ENCODE measurements at regions not wholly inside any gene's neighbourhood (a gene's known extent, or its start where the extent isn't known, plus 50 kb on each side); places are given as distances from the start of the nearest gene placed in this dataset.

DNA sequence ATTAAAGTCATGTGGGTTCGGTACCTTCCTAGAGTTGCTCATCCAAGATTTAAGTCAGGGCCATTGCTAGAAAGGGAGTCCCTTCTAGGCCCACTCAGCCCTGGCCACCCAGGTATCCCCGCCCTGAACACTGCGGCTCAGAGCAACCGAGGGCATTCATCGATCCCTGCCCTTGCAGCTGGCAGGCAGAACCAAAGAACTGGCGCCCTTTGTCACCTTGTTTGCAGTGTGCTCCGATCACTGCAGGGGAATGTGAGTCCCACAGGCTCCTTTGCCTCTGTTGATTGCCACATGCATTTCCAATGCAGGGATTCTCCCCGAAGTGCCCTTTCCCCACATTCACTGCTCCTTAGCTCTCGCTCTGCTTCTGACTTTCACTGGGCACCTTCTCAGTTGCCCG lies 108.5 kb downstream of the CMPK2 start:
- Histone ChIP-seq H3K27ac (no peak overlapping the region), H3K27me3 (no peaks in the 10 kb centered on the region), H3K4me1 (no peaks in the 10 kb centered on the region), H3K9me3 (no peaks in the 10 kb centered on the region), H3K4me3 (no peak overlapping the region), H3K36me3 (no peaks in the 10 kb centered on the region)
- DNase-seq, result no peak
- TF ChIP-seq, protein P1, sequence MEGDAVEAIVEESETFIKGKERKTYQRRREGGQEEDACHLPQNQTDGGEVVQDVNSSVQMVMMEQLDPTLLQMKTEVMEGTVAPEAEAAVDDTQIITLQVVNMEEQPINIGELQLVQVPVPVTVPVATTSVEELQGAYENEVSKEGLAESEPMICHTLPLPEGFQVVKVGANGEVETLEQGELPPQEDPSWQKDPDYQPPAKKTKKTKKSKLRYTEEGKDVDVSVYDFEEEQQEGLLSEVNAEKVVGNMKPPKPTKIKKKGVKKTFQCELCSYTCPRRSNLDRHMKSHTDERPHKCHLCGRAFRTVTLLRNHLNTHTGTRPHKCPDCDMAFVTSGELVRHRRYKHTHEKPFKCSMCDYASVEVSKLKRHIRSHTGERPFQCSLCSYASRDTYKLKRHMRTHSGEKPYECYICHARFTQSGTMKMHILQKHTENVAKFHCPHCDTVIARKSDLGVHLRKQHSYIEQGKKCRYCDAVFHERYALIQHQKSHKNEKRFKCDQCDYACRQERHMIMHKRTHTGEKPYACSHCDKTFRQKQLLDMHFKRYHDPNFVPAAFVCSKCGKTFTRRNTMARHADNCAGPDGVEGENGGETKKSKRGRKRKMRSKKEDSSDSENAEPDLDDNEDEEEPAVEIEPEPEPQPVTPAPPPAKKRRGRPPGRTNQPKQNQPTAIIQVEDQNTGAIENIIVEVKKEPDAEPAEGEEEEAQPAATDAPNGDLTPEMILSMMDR (IDR thresholded peaks at IDR 0.05), result no peak
- TF ChIP-seq POLR2A (IDR thresholded peaks at IDR 0.05), result no peak

DNA sequence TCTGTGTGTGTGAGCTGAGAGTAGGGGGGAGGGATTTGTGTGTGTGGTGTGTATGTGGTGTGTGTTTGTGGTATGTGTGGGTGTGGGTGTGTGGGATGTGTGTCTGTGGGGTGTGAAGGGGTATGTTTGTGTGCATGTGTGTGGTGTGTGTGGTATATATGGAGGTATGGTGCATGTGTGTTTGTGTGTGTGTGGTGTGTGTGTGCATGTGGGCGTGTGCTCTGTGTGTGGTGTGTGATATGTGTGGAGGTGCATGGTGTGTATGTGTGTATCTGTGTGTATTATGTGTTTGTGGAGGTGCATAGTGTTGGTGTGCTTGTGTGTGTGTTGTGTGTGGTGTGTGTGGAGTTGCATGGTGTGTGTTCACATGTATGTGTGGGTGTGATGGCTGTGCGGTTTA lies 106.0 kb downstream of the CMPK2 start:
- DNase-seq, result no peak
- Histone ChIP-seq H3K36me3 (no peaks in the 10 kb centered on the region), H3K4me1 (no peaks in the 10 kb centered on the region), H3K27ac (no peak overlapping the region), H3K9me3 (no peaks in the 10 kb centered on the region), H3K27me3 (no peaks in the 10 kb centered on the region), H3K4me3 (no peak overlapping the region)
- TF ChIP-seq, protein P1 (IDR thresholded peaks at IDR 0.05), result no peak
- no peak for TF ChIP-seq POLR2A (IDR thresholded peaks at IDR 0.05)

- no peaks in the 10 kb centered on the region for H3K4me1 ChIP-seq
- no peaks in the 10 kb centered on the region for H3K36me3 ChIP-seq
- no peaks in the 10 kb centered on the region for H3K27me3 ChIP-seq
- TF ChIP-seq, protein P1 (IDR thresholded peaks at IDR 0.05), result no peak
- no peak for TF ChIP-seq POLR2A (IDR thresholded peaks at IDR 0.05)
- no peak overlapping the region for H3K27ac ChIP-seq
- no peak overlapping the region for H3K4me3 ChIP-seq
- no peaks in the 10 kb centered on the region for H3K9me3 ChIP-seq
- DNase-seq, result no peak
Observed at GRCh38 chr2:6760132-6760531, 105.6 kb downstream of the CMPK2 start.

DNA sequence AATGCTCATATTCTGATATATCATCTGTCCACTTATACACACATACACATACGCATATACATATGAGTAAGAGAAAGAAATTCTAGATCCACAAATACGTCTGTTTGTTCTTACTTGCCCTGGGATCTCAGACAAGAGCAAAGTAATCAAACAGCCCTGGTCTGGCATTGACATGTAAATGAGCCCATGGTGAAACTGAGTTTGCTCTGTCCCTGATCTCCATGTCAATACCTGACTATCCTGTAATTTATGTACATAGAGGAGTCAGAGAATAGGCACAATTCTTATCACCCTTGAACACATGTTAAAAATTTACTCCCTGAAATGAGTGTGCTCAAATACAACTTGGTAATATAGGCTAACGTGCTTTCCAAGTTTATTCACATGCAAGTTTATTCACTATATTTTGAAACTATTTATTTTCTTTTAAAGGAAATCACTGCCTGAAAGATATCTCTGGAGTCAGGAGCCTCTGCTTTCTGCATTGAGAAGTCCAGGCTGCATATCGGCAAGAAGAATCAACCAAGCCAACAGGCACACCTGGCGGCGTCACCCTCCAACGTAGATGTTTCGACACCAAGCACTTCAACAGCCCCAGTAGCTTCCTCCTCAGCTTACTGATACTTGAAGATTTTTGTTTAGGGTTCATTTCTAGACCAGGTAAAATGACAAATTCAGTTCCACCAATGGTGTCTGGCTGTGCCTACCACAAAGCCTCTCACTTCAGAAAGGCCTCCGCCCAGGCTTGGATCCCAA lies 100.6 kb downstream of the CMPK2 start:
- no peak for DNase-seq
- H3K4me1 ChIP-seq, result no peaks in the 10 kb centered on the region
- no peak for TF ChIP-seq POLR2A (IDR thresholded peaks at IDR 0.05)
- TF ChIP-seq, protein P1 (IDR thresholded peaks at IDR 0.05), result no peak
- H3K36me3 ChIP-seq, result no peaks in the 10 kb centered on the region
- H3K4me3 ChIP-seq, result no peak overlapping the region
- H3K9me3 ChIP-seq, result no peaks in the 10 kb centered on the region
- H3K27ac ChIP-seq, result no peak overlapping the region
- H3K27me3 ChIP-seq, result no peaks in the 10 kb centered on the region

DNA sequence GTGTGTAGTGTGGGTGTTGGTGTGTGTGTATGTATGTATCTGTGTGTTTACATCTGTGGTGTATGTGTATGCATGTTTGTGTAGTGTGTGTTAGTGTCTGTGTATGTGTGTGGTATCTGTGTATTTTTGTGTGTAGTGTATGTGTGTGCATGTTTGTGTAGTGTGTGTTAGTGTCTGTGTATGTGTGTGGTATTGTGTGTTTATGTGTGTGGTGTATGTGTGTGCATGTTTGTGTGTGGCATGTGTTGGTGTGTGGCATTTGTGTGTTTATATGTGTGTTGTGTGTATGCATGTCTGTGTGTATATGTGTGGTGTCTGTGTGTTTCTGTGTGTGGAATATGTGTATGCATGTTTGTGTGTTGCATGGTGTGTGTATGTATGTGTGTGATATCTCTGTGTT lies 96.4 kb downstream of the CMPK2 start:
- no peak overlapping the region for H3K4me3 ChIP-seq
- no peak overlapping the region for H3K27ac ChIP-seq
- no peaks in the 10 kb centered on the region for H3K9me3 ChIP-seq
- no peak for DNase-seq
- no peaks in the 10 kb centered on the region for H3K4me1 ChIP-seq
- TF ChIP-seq, protein P1 (IDR thresholded peaks at IDR 0.05), result no peak
- no peak for TF ChIP-seq POLR2A (IDR thresholded peaks at IDR 0.05)
- no peaks in the 10 kb centered on the region for H3K27me3 ChIP-seq
- H3K36me3 ChIP-seq, result no peaks in the 10 kb centered on the region

Measured in Peyer's patch (tissue), 4 donors.